Activated naive CD4-positive, alpha-beta T cell (primary cell): ENCODE measurements at regions not wholly inside any gene's neighbourhood (a gene's known extent, or its start where the extent isn't known, plus 50 kb on each side); places are given as distances from the start of the nearest gene placed in this dataset.
A peak's percentile ranks its signal among the peaks of the same experiment; 100 is the strongest.

ENCODE experiments used
- DNase-seq, 4 experiments: peaks; one replicate each; lab custom pipeline; 2025; lab: John Stamatoyannopoulos, UW

- DNase-seq: no peak
These were observed 118.8 kb upstream of the PARP11 start for GRCh38 chr12:3991798-3992580.

DNA sequence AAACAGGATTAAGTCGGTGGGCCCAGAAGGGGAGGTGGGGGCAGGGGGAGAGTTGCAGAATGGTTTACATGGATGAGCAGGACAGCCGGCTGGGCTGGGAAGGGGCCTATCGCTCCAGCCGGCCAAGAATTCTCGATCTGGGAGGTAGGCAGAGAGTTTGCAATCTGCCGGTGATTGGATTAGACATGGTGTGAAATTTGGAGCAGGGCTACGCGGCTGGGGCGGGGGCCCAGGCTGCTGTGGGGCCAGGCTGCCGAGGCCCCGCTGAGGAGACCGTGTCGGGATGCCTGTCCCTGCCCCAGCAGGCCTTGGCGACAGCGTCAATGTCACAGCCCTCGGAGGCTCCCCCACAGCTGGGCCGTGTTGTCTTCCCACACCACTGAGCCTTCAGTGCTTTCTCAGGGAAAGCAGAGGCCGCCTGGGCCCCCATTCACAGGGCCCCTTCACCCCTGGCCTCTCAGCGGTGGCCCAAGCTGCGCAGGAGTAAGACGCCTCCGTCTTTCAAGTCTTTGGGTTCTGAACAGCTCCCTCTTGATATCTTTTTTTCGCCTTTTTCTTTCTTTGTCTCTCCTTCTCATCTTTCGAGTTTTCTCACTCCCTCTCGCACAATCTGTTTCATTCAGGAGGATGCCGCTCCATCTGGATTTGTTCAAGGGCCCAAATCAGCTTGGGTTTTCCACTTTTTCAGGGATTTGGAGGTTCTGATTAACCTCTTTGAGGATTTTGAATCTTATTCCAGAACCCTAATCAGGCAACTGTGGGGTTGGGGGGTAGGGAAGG, 117.5 kb upstream of the PARP11 start:
- DNase-seq: no peak

- no peak for DNase-seq
These were observed 116.0 kb upstream of the PARP11 start for GRCh38 chr12:3989218-3989550.

GRCh38 chr12:3988519-3989217, 115.5 kb upstream of the PARP11 start:
- peak in 1 of 4 experiments; percentile 26 for DNase-seq

DNA sequence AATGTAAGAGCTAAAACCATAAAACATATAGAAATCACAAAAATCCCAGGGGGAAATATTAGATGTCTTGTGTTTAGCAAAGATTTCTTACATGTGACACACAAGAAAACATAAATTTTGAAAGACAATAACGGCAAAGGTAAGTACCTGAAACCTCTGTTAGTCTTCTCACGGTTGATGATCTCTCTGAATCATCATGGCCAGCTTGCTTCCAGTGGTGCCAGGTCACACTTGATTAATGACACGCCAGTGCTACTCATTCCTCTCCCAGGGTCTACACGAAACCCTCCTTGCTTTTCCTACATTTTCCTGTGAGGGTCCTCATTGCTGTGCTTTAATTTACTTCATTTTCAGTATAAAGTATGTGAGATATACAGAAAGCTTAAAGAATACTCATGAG, 114.4 kb upstream of the PARP11 start:
- no peak for DNase-seq

DNA sequence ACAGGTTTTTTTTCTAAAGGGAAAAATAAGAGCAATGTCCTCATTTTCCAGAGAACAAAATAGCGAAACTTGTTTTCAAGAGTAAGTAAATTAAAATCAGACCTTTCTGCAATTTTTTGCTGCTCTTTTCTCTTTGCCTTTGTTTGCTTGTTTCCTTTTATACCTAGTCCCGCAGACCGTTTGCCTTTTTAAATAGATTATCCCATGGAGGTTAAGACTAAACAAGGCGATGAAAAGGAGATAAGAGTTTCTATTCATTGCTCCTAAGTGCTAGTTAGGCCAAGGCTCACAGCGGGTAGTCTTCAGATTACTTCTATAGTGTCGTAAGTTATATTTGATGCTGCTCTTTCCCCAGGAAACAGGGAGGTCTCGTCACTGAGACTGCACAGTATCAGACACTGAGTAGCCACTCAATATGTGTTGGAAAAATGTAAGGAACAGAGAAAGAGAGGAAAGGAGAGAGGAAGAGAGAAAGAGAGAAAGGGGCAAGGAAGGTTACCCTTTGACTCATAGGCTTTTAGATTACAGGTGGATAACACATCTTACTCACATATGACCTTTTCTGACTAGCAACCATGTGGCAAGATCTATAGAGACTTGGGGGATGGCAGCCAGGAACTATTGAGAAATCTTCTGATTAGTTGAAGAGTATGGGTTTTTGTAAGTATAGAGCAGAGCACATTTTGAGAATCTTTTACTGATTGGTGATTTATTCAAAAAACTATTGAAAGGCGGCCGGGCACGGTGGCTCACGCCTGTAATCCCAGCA, 107.5 kb upstream of the PARP11 start:
- no peak for DNase-seq

DNA sequence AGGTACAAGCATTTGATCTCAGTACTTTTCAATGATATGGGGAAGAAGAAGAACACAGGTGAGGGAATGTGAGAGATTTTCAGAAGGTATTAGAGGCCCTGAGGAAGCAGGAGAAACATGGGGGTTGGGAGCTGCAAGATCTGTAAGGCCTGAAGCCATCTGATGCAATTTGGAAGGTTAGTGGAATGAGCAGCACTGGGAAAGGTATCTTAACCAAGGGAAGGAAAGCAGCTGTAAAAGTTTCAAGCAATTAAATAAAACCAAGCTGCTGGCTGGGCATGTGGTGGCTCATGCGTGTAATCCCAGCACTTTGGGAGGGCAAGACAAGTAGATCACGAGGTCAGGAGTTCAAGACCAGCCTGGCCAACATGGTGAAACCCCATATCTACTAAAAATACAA, 104.4 kb upstream of the PARP11 start:
- DNase-seq: no peak

- DNase-seq: no peak
These were observed 103.2 kb upstream of the PARP11 start for GRCh38 chr12:3976351-3976938.

GRCh38 chr12:3975652-3976051, 102.5 kb upstream of the PARP11 start:
- DNase-seq: no peak

DNA sequence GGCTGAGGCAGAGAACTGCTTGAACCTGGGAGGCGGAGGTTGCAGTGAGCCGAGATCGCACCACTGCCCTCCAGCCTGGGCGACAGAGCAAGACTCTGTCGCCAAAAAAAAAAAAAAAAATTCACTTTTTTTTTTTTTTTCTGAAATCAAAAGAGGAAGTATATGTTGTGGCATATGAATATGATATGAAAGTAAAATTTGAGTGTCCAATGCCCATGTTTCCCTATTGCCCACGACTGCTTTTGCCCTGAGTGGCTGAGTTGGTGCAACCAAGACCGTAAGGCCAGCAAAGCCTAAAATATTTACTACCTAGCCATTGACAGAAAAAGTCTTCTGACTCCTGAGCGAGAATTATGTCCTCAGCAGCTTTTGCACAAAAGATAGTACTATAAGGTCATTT, 101.7 kb upstream of the PARP11 start:
- DNase-seq: no peak

DNA sequence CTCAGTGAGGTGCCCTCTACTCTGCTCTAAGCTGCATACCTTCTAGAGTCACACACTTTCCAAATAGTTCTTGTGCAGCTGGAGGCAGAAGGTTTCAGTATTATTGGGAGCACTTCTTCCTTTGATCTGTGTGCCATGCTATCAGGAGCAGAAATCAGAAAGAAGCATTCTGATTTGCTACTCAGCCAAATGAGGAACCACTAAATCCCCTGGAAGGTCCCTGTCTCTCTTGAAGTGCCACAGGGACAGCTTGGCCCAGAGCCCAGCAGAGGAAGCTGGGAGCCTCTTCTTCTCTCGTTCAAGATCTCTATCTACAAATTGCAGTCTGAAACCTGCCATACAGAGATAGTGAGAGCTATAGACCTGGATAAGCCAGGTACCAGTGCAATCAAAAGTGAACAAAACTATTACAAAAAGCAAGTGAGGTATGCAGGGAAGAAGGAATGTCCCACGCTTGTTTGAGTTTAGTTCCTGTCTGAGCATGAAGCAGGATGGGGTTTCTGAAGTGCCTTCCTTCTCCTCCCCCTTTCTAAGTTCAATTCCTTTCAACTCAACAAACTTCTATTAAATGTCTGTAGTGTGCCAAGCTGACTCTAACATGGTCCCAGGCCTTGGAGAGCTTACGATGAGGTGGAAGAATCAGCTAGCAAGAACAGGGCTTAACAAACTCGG, 100.9 kb upstream of the PARP11 start:
- DNase-seq: no peak

DNA sequence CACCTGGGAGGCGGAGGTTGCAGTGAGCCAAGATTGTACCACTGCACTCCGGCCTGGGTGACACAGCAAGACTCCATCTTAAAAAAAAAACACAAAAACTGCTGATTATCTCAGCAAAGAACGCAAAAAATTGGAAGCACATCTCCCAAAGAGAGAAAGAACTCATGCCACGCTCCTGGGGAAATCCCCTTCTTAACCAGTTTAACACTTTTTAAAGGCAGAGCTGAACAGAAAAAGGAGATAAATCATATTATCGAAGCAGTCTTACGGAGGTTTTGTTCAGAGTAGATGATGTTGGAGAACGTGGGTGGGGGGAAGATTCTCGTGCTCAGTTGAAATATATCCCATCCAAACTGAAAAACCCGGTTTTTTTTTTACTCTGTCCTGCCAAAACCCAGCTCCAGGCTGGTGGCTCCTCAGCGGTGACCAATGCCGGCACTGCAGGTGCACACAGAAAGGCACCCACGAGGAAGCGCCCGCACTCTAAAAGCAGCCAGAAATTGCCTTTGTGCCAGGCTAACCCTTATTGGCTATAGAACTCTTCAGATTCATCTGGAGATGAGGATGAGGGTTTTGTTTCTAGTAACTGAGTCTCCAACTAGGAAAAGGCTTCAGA, 100.2 kb upstream of the PARP11 start:
- no peak for DNase-seq

GRCh38 chr12:3972576-3972975, 99.4 kb upstream of the PARP11 start:
- DNase-seq: no peak

GRCh38 chr12:3968523-3968922, 95.3 kb upstream of the PARP11 start:
- DNase-seq: no peak

DNA sequence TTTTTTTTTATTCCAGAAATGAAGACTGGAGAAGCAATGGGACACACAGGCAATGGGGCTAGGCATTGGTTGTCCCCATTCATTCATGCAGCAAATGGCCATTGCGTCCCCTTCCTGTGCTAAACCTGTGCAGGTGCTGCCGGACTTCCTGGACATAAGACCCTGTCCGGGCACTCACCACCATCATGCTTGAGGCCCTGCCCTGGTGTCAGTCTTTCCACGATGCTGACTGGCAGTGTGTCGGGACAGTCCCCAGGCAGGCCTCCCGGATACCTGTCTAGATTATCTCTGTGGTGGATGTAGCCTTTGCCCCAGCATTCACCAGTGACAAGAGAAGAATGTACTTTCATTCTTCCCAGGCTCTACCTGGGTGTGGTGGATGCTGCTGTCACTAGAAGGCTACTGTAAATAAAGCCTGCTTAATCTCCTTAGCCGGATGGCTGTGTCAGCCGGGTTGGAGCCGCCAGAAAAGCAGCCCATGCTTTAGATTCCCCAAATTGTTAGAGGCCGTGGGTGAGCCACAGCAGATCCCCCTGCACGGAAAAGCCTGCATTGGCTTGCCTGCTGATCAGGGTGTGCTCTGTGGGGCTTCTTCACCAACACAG, 94.5 kb upstream of the PARP11 start:
- DNase-seq: no peak

DNA sequence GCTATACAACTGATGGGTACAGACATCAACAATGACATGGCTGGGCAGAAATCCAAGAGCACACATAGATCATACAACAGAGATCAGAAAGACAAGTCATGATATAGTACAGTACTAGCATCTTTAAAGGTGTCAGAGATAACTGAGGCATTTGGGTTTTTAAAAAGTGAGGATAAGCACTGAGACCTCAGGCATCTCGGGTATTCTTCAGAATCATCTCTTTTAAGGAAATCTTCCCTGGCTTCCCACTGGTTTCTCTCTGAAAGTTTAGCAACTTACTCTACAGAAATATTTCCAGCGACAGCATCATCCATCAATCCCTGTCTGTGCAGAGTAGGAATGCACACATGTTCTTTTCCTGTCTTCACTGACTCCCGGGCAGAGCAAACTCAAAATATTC, 93.2 kb upstream of the PARP11 start:
- DNase-seq: no peak

- no peak for DNase-seq
These were observed 91.8 kb upstream of the PARP11 start for GRCh38 chr12:3965046-3965445.

GRCh38 chr12:3964439-3964838, 91.2 kb upstream of the PARP11 start:
- no peak for DNase-seq

DNA sequence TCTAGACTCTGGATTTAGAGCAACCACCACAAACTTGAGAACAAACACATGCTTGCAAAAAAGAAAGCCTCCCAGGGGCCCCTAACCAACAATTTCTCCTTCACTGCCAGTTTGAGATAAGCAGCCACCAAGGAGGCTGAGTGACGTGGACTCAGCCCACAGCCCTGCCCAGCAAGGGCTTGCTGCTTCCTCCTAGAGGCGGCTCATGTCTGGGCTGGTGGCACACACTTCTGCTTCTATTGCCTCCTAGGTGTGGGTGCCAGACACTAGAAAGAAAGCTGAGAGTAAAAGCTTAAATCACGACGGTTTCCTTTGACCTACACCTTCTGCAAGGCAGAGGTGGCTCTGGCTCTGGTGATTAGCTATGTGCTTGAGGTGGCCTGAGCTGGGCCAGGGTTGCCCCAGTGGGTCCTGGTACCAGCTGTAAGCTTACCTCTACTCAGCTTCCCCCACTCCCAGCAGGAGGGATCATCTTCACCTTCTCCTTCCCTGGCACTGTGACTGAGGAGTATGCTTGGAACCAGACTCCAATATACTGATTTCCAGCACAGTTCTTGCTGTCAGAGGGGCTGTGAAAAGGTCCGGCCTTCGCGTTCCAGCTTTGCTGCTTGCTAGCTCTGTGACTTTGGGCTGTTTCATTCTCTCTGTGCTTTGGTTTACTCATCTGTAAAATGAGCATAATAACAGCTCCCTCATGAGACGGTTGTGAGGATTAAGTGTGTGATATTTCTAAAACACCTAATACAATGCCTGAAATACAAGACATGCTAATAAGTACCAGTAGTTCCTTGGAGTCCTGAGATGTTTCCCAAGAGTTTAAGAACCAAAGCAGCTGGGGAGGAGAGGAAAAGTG, 89.7 kb upstream of the PARP11 start:
- peak in 3 of 4 experiments; percentile 13 to 65 (median 47) for DNase-seq
